ENCODE measurements at regions not wholly inside any gene's neighbourhood (a gene's known extent, or its start where the extent isn't known, plus 50 kb on each side); places are given as distances from the start of the nearest gene placed in this dataset.
"Not testable (repeated sequence)": the region's sequence is repeated elsewhere in the genome, so short reads cannot be mapped to it uniquely, and the experiment has no call there.

DNA sequence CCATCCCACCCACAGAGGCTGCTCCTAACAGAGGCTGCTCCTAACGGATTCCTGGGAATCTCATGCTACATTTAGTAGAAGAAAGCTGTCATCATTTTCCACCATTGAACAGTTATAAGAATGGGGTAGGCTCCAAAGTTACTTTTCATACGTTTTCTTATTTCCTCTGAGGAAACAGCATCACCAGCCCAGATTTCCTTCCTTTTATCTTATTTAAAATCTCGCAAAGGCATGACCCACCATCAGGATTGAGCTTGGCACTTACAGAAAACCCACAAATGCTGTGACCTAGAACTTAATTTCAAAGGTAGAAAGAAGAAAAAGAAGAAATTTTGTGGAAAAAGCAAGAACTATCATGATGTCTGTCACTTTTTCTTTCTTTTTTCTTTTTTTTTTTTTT is 168.0 kb downstream of the LY86 start:
- BruUV-seq (replicated peaks), result no TSS peak
- intact Hi-C loops (cut with micrococcal nuclease), result no loop called here
- Mint-ChIP-seq H3K27me3 (ENCODE audit: insufficient read depth, unreplicated experiment) (no peaks in the 10 kb centered on the region), H3K4me3 (ENCODE audit: unreplicated experiment) (no peak overlapping the region), H3K9me3 (ENCODE audit: unreplicated experiment) (no peaks in the 10 kb centered on the region), H3K36me3 (ENCODE audit: insufficient read depth, unreplicated experiment) (no peaks in the 10 kb centered on the region), H3K4me1 (ENCODE audit: insufficient read depth, unreplicated experiment) (peaks cover 11% of the 10 kb centered on the region), H3K27ac (ENCODE audit: low read depth, unreplicated experiment) (no peak overlapping the region)
- ChIA-PET CTCF (interaction anchor here (0.7 to 1.0 kb wide), 2 partner anchors 102 to 519 kb away, joined by 3 read pairs; no protein-coding TSS in a partner anchor), POLR2A (no interaction called here)
- TF ChIP-seq, protein P1, sequence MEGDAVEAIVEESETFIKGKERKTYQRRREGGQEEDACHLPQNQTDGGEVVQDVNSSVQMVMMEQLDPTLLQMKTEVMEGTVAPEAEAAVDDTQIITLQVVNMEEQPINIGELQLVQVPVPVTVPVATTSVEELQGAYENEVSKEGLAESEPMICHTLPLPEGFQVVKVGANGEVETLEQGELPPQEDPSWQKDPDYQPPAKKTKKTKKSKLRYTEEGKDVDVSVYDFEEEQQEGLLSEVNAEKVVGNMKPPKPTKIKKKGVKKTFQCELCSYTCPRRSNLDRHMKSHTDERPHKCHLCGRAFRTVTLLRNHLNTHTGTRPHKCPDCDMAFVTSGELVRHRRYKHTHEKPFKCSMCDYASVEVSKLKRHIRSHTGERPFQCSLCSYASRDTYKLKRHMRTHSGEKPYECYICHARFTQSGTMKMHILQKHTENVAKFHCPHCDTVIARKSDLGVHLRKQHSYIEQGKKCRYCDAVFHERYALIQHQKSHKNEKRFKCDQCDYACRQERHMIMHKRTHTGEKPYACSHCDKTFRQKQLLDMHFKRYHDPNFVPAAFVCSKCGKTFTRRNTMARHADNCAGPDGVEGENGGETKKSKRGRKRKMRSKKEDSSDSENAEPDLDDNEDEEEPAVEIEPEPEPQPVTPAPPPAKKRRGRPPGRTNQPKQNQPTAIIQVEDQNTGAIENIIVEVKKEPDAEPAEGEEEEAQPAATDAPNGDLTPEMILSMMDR (IDR thresholded peaks at IDR 0.05; ENCODE audit: unreplicated experiment), result no peak
- no peak for DNase-seq (ENCODE audit: unreplicated experiment)

DNA sequence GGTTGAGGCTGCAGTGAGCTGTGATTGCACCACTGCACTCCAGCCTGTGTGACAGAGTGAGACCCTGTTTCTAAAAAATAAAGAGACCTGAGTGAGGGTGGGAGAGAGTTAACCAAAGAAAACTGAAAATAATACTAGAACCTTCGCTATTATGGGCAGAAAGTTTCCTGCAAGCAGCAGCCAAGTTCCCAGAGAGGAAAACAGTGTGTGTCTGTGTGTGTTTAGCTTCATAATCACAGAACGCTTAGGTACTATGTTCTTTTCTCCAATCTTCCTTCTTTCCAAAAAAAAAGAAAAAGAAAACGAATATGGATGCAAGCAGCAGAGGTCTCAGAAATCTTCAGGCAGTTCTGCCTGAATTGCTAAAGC is 170.0 kb downstream of the LY86 start:
- intact Hi-C loops (cut with micrococcal nuclease), result no loop called here
- H3K4me1 Mint-ChIP-seq (ENCODE audit: insufficient read depth, unreplicated experiment), result no peaks in the 10 kb centered on the region
- TF ChIP-seq, protein P1 (IDR thresholded peaks at IDR 0.05; ENCODE audit: unreplicated experiment), result no peak
- H3K27me3 Mint-ChIP-seq (ENCODE audit: insufficient read depth, unreplicated experiment), result no peaks in the 10 kb centered on the region
- H3K27ac Mint-ChIP-seq (ENCODE audit: low read depth, unreplicated experiment), result no peak overlapping the region
- POLR2A ChIA-PET, result no interaction called here
- BruUV-seq (replicated peaks), result no TSS peak
- H3K36me3 Mint-ChIP-seq (ENCODE audit: insufficient read depth, unreplicated experiment), result no peaks in the 10 kb centered on the region
- no peaks in the 10 kb centered on the region for H3K9me3 Mint-ChIP-seq (ENCODE audit: unreplicated experiment)
- CTCF ChIA-PET, result interaction anchor here (0.6 to 1.4 kb wide), 4 partner anchors 8 to 485 kb away, joined by 3 to 5 read pairs (median 4); no protein-coding TSS in a partner anchor
- no peak overlapping the region for H3K4me3 Mint-ChIP-seq (ENCODE audit: unreplicated experiment)
- DNase-seq (ENCODE audit: unreplicated experiment), result no peak

DNA sequence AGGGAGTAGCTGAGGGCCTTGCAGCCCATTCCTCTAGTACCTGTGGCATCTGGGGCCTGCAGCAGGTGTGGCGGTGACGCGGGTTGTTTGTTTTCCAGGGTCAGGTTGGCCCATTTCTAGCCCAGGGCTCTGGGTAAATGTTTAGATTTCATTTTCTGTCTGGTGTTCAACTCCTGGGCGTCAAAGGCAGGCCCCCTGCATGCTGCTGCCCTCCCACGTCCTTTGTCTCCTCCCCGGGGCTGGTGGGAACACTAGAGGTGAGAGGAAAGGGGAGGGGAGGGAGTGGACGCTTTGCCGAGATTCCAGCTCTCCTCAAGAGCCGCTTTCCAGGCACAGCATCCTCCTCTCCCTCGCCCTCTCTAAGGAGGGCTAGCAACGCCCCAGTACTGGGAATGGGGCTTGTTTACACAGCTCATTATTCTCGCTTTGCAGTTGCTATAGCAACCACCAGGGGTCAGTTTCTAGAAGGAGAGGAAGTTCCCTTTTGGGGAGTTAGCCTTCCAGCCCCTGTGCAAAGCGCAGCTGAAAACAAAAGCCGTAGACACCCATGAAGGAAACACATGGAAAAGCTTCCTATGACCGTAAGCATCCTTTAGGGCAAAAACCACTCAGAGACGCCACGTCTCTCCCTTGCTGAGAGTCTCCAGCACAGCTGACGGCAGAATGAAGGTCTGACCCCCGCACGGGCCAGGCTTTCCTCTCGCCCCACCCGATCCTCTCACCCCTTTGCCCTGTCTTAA is 170.6 kb downstream of the LY86 start:
- TF ChIP-seq, protein P1 (IDR thresholded peaks at IDR 0.05; ENCODE audit: unreplicated experiment), result peak; percentile 24
- H3K4me3 Mint-ChIP-seq (ENCODE audit: unreplicated experiment), result no peak overlapping the region
- H3K27me3 Mint-ChIP-seq (ENCODE audit: insufficient read depth, unreplicated experiment), result no peaks in the 10 kb centered on the region
- no peaks in the 10 kb centered on the region for H3K9me3 Mint-ChIP-seq (ENCODE audit: unreplicated experiment)
- H3K36me3 Mint-ChIP-seq (ENCODE audit: insufficient read depth, unreplicated experiment), result no peaks in the 10 kb centered on the region
- peak; percentile 53 for DNase-seq (ENCODE audit: unreplicated experiment)
- no peaks in the 10 kb centered on the region for H3K4me1 Mint-ChIP-seq (ENCODE audit: insufficient read depth, unreplicated experiment)
- no TSS peak for BruUV-seq (replicated peaks)
- no peak overlapping the region for H3K27ac Mint-ChIP-seq (ENCODE audit: low read depth, unreplicated experiment)
- intact Hi-C loops (cut with micrococcal nuclease), result no loop called here
- CTCF ChIA-PET, result interaction anchor here (0.6 to 1.4 kb wide), 5 partner anchors 9 to 484 kb away, joined by 3 to 5 read pairs (median 3); no protein-coding TSS in a partner anchor
- POLR2A ChIA-PET, result no interaction called here

DNA sequence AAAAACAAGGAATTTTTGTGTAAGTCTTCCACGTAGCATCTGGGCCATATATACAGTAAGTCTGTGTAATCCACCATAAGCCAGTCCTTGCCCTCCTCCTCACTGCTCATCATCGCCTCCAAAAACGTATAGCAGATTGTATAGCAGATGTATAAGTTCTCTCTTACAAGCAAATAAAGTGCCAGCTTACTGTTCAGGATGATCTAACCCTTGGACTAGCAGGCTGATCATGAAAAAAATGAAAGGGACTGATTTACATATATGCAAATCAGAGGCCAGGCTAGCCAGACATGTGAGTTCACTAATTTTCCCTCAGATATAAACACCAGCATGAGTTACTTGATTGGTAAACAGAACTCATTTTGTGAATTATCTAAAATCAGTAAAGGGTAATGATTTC is 171.5 kb downstream of the LY86 start:
- H3K36me3 Mint-ChIP-seq (ENCODE audit: insufficient read depth, unreplicated experiment), result no peaks in the 10 kb centered on the region

DNA sequence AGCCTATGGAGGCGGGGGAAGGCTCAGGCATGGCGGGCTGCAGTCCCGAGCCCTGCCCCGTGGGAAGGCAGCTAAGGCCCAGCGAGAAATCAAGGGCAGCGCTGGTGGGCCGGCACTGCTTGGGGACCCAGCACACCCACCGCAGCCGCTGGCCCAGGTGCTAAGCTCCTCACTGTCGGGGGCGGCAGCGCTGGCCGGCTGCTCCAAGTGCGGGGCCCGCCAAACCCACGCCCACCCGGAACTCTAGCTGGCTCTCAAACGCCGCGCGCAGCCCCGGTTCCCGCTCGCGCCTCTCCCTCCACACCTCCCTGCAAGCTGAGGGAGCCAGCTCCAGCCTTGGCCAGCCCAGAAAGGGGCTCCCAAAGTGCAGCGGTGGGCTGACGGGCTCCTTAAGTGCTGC is 174.0 kb downstream of the LY86 start:
- H3K4me3 Mint-ChIP-seq (ENCODE audit: unreplicated experiment); H3K4me1 Mint-ChIP-seq (ENCODE audit: insufficient read depth, unreplicated experiment); H3K27ac Mint-ChIP-seq (ENCODE audit: low read depth, unreplicated experiment); H3K27me3 Mint-ChIP-seq (ENCODE audit: insufficient read depth, unreplicated experiment); H3K9me3 Mint-ChIP-seq (ENCODE audit: unreplicated experiment); H3K36me3 Mint-ChIP-seq (ENCODE audit: insufficient read depth, unreplicated experiment); DNase-seq (ENCODE audit: unreplicated experiment); intact Hi-C loops (cut with micrococcal nuclease); BruUV-seq (replicated peaks); POLR2A ChIA-PET; CTCF ChIA-PET: not testable (repeated sequence)

More for the DNA sequence above, 171.5 kb downstream of the LY86 start:
- Mint-ChIP-seq H3K4me1 (ENCODE audit: insufficient read depth, unreplicated experiment) (no peaks in the 10 kb centered on the region), H3K27me3 (ENCODE audit: insufficient read depth, unreplicated experiment) (no peaks in the 10 kb centered on the region), H3K27ac (ENCODE audit: low read depth, unreplicated experiment) (no peak overlapping the region), H3K4me3 (ENCODE audit: unreplicated experiment) (no peak overlapping the region), H3K9me3 (ENCODE audit: unreplicated experiment) (no peaks in the 10 kb centered on the region)
- CTCF ChIA-PET, result interaction anchor here (0.6 kb wide), 2 partner anchors 64 to 232 kb away, joined by 3 read pairs; no protein-coding TSS in a partner anchor
- BruUV-seq (replicated peaks), result no TSS peak
- POLR2A ChIA-PET, result interaction anchor here (1.6 kb wide), 1 partner anchor 66 kb away, joined by 5 read pairs; no protein-coding TSS in a partner anchor
- TF ChIP-seq, protein P1 (IDR thresholded peaks at IDR 0.05; ENCODE audit: unreplicated experiment), result no peak
- no peak for DNase-seq (ENCODE audit: unreplicated experiment)
- intact Hi-C loops (cut with micrococcal nuclease), result no loop called here

All from MCF 10A (cell line).